ENCODE measurements at regions not wholly inside any gene's neighbourhood (a gene's known extent, or its start where the extent isn't known, plus 50 kb on each side); places are given as distances from the start of the nearest gene placed in this dataset.

- no peak for TF ChIP-seq CTCF (IDR thresholded peaks at IDR 0.05; ENCODE audit: low read depth, low read length, poor library complexity, severe bottlenecking)
- TF ChIP-seq EZH2phosphoT487 (IDR thresholded peaks at IDR 0.05; ENCODE audit: borderline replicate concordance, low read length) = no peak
These were observed 342.1 kb downstream of the EIPR1 start for GRCh38 chr2:3035385-3036050.

Measured in DOHH2 (cell line).